Glomerular endothelial cell (primary cell): ENCODE measurements at regions not wholly inside any gene's neighbourhood (a gene's known extent, or its start where the extent isn't known, plus 50 kb on each side); places are given as distances from the start of the nearest gene placed in this dataset.

Experiments used
- DNase-seq: peaks from one replicate; pipeline ENCODE4 v3.0.0-alpha.2; 2011; ENCODE audit warnings: low read depth, low spot score; ENCODE audit errors: extremely low read depth

GRCh38 chr1:110816945-110817344 is 56.0 kb upstream of the CD53 start:
- no peak for DNase-seq

GRCh38 chr1:110811529-110811928 is 61.4 kb upstream of the CD53 start:
- DNase-seq = no peak

GRCh38 chr1:110800079-110800478 is 72.9 kb upstream of the CD53 start:
- DNase-seq = no peak

GRCh38 chr1:110798691-110799256 is 74.2 kb upstream of the CD53 start:
- no peak for DNase-seq

- no peak for DNase-seq
These were observed 84.3 kb upstream of the CD53 start for GRCh38 chr1:110788673-110789072.

GRCh38 chr1:110787328-110788071 is 85.4 kb upstream of the CD53 start:
- DNase-seq = no peak

- DNase-seq = no peak
These were observed 86.1 kb upstream of the CD53 start for GRCh38 chr1:110786802-110787327.

GRCh38 chr1:110785612-110786011 is 87.3 kb upstream of the CD53 start:
- no peak for DNase-seq

- DNase-seq = no peak
These were observed 87.9 kb upstream of the CD53 start for GRCh38 chr1:110785055-110785454.

- DNase-seq = peak; percentile 36
These were observed 89.5 kb upstream of the CD53 start for GRCh38 chr1:110783292-110783918.

- no peak for DNase-seq
These were observed 91.4 kb upstream of the CD53 start for GRCh38 chr1:110781525-110781924.

GRCh38 chr1:110780600-110781484 is 92.1 kb upstream of the CD53 start:
- DNase-seq = peak; percentile 50

- DNase-seq = no peak
These were observed 93.3 kb upstream of the CD53 start for GRCh38 chr1:110779636-110780035.

GRCh38 chr1:110778821-110779220 is 94.1 kb upstream of the CD53 start:
- no peak for DNase-seq

GRCh38 chr1:110777228-110777627 is 95.7 kb upstream of the CD53 start:
- DNase-seq = no peak

- DNase-seq = no peak
These were observed 98.5 kb upstream of the CD53 start for GRCh38 chr1:110774398-110774797.

GRCh38 chr1:110773813-110774212 is 99.1 kb upstream of the KCNA3 start:
- DNase-seq = no peak

- DNase-seq = no peak
These were observed 96.7 kb upstream of the KCNA3 start for GRCh38 chr1:110771245-110772022.

GRCh38 chr1:110770832-110771231 is 96.1 kb upstream of the KCNA3 start:
- DNase-seq = no peak

GRCh38 chr1:110768605-110769004 is 93.9 kb upstream of the KCNA3 start:
- no peak for DNase-seq
